GM23338 (cell line): ENCODE measurements at regions not wholly inside any gene's neighbourhood (a gene's known extent, or its start where the extent isn't known, plus 50 kb on each side); places are given as distances from the start of the nearest gene placed in this dataset.

Experiments
- CTCF ChIP-seq, 2 experiments: fragments of 200-600 bp in 1 of 2; sonication (generic) in 1 of 2; conservative IDR thresholded peaks; 2 replicates each; pipeline versions ENCODE4 v1.5.1 to v1.6.1; 2016 to 2017; ENCODE audit warnings: antibody characterized with exemption in 2 of 2, low read depth in 2 of 2, mild to moderate bottlenecking in 2 of 2, moderate library complexity in 1 of 2
- EZH2phosphoT487 ChIP-seq: fragments of 200-600 bp; sonication (generic); IDR thresholded peaks from one replicate; pipeline ENCODE4 v1.8.1; 2018; ENCODE audit warnings: antibody characterized with exemption; ENCODE audit not compliant: unreplicated experiment
- POLR2AphosphoS5 ChIP-seq: IDR thresholded peaks from 2 replicates; pipeline ENCODE4 v1.6.1; 2016; ENCODE audit warnings: antibody characterized with exemption, low read depth
- REST ChIP-seq: IDR thresholded peaks from one replicate; pipeline ENCODE4 v1.6.1; 2018; ENCODE audit warnings: antibody characterized with exemption; ENCODE audit not compliant: unreplicated experiment
- STAT1 ChIP-seq: IDR thresholded peaks from one replicate; pipeline ENCODE4 v1.6.1; 2016; ENCODE audit warnings: antibody characterized with exemption; ENCODE audit not compliant: unreplicated experiment

- no peak for TF ChIP-seq EZH2phosphoT487
- no peak for TF ChIP-seq POLR2AphosphoS5
- TF ChIP-seq CTCF (conservative IDR thresholded peaks at IDR 0.05; ENCODE audit: low read depth in 2 of 2) = no peak
- TF ChIP-seq STAT1 = no peak
- no peak for TF ChIP-seq REST
Observed at GRCh38 chr11:23551706-23552105, 691.4 kb upstream of the CCDC179 start.
